GM18873 (cell line): ENCODE measurements at regions not wholly inside any gene's neighbourhood (a gene's known extent, or its start where the extent isn't known, plus 50 kb on each side); places are given as distances from the start of the nearest gene placed in this dataset.
"Not testable (repeated sequence)": the region's sequence is repeated elsewhere in the genome, so short reads cannot be mapped to it uniquely, and the experiment has no call there.

ENCODE experiments used
- ATAC-seq: cut with Tn5 transposase; IDR thresholded peaks from one replicate; pipeline ENCODE4 v1.9.1; 2021; ENCODE audit warnings: mild to moderate bottlenecking, moderate library complexity, moderate number of reproducible peaks; ENCODE audit not compliant: unreplicated experiment, low FRiP score

- ATAC-seq = no peak
Measured at GRCh38 chr10:130962240-130963051, 349.1 kb downstream of the TCERG1L start.

GRCh38 chr10:130963052-130963393 is 348.5 kb downstream of the TCERG1L start:
- no peak for ATAC-seq

GRCh38 chr10:130963786-130964522 is 347.6 kb downstream of the TCERG1L start:
- ATAC-seq = no peak

- no peak for ATAC-seq
Measured at GRCh38 chr10:130964771-130965170, 346.8 kb downstream of the TCERG1L start.

GRCh38 chr10:130967161-130967560 is 344.4 kb downstream of the TCERG1L start:
- no peak for ATAC-seq

- ATAC-seq = no peak
Measured at GRCh38 chr10:130967784-130968183, 343.7 kb downstream of the TCERG1L start.

GRCh38 chr10:130968511-130968910 is 343.0 kb downstream of the TCERG1L start:
- no peak for ATAC-seq

GRCh38 chr10:130968964-130969363 is 342.6 kb downstream of the TCERG1L start:
- no peak for ATAC-seq

GRCh38 chr10:130969700-130970099 is 341.8 kb downstream of the TCERG1L start:
- ATAC-seq = no peak

- ATAC-seq = no peak
Measured at GRCh38 chr10:130970341-130971122, 341.0 kb downstream of the TCERG1L start.

- no peak for ATAC-seq
Measured at GRCh38 chr10:130971123-130971435, 340.4 kb downstream of the TCERG1L start.

GRCh38 chr10:130973127-130973839 is 338.2 kb downstream of the TCERG1L start:
- no peak for ATAC-seq

GRCh38 chr10:130974166-130974565 is 337.4 kb downstream of the TCERG1L start:
- ATAC-seq = no peak

- ATAC-seq = not testable (repeated sequence)
Measured at GRCh38 chr10:130975351-130975750, 336.2 kb downstream of the TCERG1L start.

GRCh38 chr10:130982802-130983201 is 328.7 kb downstream of the TCERG1L start:
- no peak for ATAC-seq

GRCh38 chr10:130983749-130984148 is 327.8 kb downstream of the TCERG1L start:
- no peak for ATAC-seq

GRCh38 chr10:130984686-130985085 is 326.8 kb downstream of the TCERG1L start:
- ATAC-seq = no peak

GRCh38 chr10:130985158-130985753 is 326.3 kb downstream of the TCERG1L start:
- ATAC-seq = no peak

GRCh38 chr10:130986846-130987245 is 324.7 kb downstream of the TCERG1L start:
- no peak for ATAC-seq

GRCh38 chr10:130987401-130987800 is 324.1 kb downstream of the TCERG1L start:
- no peak for ATAC-seq
